Heart right ventricle (tissue), 16 donors: ENCODE measurements at regions not wholly inside any gene's neighbourhood (a gene's known extent, or its start where the extent isn't known, plus 50 kb on each side); places are given as distances from the start of the nearest gene placed in this dataset.

Experiments
- ATAC-seq, 8 donors: fragments of 200-7000 bp; cut with Tn5 transposase; one replicate each; pipeline ENCODE4 v1.9.1; 2020; ENCODE audit warnings: mild to moderate bottlenecking in 8 of 8, moderate library complexity in 8 of 8, moderate number of reproducible peaks in 1 of 8
- DNase-seq, 2 donors: peaks; one replicate each; pipeline ENCODE4 v3.0.0-alpha.2; 2020
- H3K27ac ChIP-seq, 10 donors: fragments of 200-600 bp; sonication (generic) in 2 of 10; one replicate each; pipeline versions ENCODE4 v1.5.0 to v1.8.0; 2020 to 2022; ENCODE audit warnings: mild to moderate bottlenecking in 3 of 10
- H3K27me3 ChIP-seq, 7 donors: fragments of 200-600 bp; one replicate each; pipeline ENCODE4 v1.8.0; 2021 to 2022; ENCODE audit warnings: mild to moderate bottlenecking in 2 of 7
- H3K36me3 ChIP-seq, 9 donors: fragments of 200-600 bp; sonication (generic) in 1 of 9; one replicate each; pipeline versions ENCODE4 v1.5.0 to v1.8.0; 2020 to 2022; ENCODE audit warnings: mild to moderate bottlenecking in 2 of 9
- H3K4me1 ChIP-seq, 9 donors: fragments of 200-600 bp; sonication (generic) in 1 of 9; one replicate each; pipeline versions ENCODE4 v1.5.0 to v1.8.0; 2020 to 2022; ENCODE audit warnings: mild to moderate bottlenecking in 4 of 9
- H3K4me3 ChIP-seq, 10 donors: fragments of 200-600 bp; sonication (generic) in 2 of 10; one replicate each; pipeline versions ENCODE4 v1.5.0 to v1.8.0; 2020 to 2022; ENCODE audit warnings: mild to moderate bottlenecking in 7 of 10, moderate library complexity in 2 of 10
- H3K9me3 ChIP-seq, 11 donors: fragments of 200-600 bp in 10 of 11; sonication (generic) in 2 of 11; one replicate each; pipeline versions ENCODE4 v1.5.0 to v1.8.0; 2013 to 2022; ENCODE audit warnings: mild to moderate bottlenecking in 2 of 11, control low read depth in 1 of 11, moderate library complexity in 1 of 11
- whole genome bisulfite sequencing, 2 donors: extraction: QIAGEN DNeasy Blood & Tissue Kit; methylation state at CpG; one replicate each; pipeline ENCODE4 v1.1.7; 2013; ENCODE audit warnings: inconsistent platforms in 1 of 2; 5-methylcytosine and 5-hydroxymethylcytosine counted together
- intact Hi-C, 10 donors: fragments of 100-400 bp; cut with DNase I; formaldehyde crosslinking; loops; one replicate each; pipeline versions ENCODE4 v1.11.1 to v1.14.2; 2022
- TF ChIP-seq, protein P1 (sequence below), 9 donors: fragments of 200-600 bp; sonication (generic) in 2 of 9; IDR thresholded peaks; one replicate each; pipeline versions ENCODE4 v1.5.0 to v1.8.0; 2021 to 2022; ENCODE audit warnings: antibody characterized with exemption in 9 of 9, mild to moderate bottlenecking in 5 of 9, moderate library complexity in 1 of 9
- donor health status: Arrhythmogenic right ventricular cardiomyopathy.
- donor health status: ischemic (EF 13 %, LVEDD 7.1; RV severe dilation, severe dysfunction).
- donor health status: healthy with polysubstance abuse.
- donor health status: DM: no; HTN: yes; CAD: no.
- donor health status: DM: no; HTN: no; CAD: no.
- donor health status: ischemic (EF 25% LVEDD 6.9; RV normal size, moderate dysfunction).
- donor health status: ischemic (EF 25% LVEDD 5.7; RV mildly dilated, moderate dysfunction).
- donor health status: healthy.
- donor health status: DM: yes; HTN: yes; CAD: no.
- donor health status: Ischemic cardiomyopathy.
- donor health status: ischemic (EF 35%, LVEDD 5.7; RV mildly dilated, moderate dysfunction).
- donor health status: nonischemic (EF 11% LVEDD 7.7; RV severe dilation, severe dysfunction).
- donor health status: DM: yes; HTN: yes; CAD: no.
- donor health status: PGD.
- donor health status: ischemic (EF 29% LVEDD 5.4; RV normal size, mild dysfunction).
- donor health status: nonischemic (EF 23%, LVEDD 6.1; RV moderate dilation, normal function).

DNA sequence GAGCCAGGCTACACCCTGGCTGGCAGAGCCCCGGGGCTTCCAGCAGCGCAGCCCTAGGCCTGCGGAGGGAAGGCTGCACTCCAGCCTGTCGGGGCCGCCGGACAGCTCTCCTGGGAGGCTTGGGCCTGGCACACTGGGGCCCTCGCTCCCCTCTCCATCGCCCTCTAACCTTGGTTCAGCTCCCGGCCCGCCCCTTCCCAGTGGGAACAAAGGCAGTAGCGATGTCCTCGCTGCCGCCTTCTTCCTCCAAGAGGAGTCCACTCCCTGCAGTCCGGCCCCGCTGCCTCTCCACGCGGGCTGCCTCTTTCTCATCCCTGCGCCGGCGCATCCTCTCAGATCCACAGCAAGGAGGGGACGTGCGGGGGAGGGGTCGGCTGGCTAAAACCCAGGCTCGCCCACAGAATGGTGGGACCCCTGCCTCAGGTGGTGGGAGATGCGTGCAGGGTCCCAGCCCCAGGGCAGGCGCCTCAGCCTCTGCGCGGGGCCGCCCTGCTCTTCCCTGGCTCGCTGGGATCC is 138.1 kb downstream of the TWIST2 start:
- intact Hi-C loops, result no loop called here

DNA sequence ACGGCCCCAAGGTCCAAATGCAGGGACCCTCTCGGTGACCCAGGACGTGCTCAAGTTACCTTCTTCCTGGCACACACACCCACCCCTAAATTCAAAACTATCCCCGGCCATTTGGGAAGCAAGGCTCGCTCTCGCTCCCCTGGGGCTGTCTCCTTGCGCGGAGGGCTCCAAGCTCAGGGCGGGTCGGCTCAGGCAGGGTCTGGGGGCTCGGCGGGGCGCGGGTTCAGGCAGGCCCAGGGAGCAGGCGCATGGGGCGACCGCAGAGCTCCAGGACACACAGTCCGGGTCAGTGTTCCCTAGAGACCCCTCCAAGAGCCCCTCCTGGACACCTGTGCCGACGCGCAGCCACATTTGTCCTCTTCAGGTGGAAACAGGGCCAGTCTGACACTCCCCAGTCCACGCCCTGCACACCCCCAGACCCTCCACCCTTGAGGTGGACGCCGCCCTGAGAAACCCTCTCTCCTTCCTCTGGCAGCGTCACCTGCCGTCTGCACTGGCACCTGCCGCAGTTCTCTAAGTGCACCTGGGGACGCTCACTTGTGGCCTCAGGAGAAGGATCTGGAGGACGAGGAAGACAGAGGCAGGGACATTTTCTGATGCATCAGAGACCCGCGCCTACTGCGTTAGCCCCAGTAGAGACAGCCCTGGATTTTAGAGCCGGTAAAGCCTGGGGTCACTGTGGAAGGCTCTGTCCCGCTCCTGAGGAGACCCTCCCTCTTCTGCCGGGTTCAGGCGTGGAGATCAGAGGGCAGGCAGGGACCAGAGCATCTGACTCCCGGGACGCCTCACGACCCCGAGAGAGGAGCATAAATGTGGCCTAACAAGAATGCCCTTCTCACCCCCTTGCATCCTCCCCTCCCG is 138.8 kb downstream of the TWIST2 start:
- Histone ChIP-seq H3K27ac (no peak overlapping the region), H3K27me3 (peaks cover 0 to 42% (median 20%) of the 10 kb centered on the region in 7 donors), H3K4me1 (no peaks in the 10 kb centered on the region), H3K9me3 (no peaks in the 10 kb centered on the region), H3K4me3 (no peak overlapping the region), H3K36me3 (no peaks in the 10 kb centered on the region)
- ATAC-seq (no peak), DNase-seq (no peak)
- intact Hi-C loops, result no loop called here
- 82 to 84% methylated on average over 41 of the region's 41 CpGs for WGBS, 2 donors
- TF ChIP-seq, protein P1, sequence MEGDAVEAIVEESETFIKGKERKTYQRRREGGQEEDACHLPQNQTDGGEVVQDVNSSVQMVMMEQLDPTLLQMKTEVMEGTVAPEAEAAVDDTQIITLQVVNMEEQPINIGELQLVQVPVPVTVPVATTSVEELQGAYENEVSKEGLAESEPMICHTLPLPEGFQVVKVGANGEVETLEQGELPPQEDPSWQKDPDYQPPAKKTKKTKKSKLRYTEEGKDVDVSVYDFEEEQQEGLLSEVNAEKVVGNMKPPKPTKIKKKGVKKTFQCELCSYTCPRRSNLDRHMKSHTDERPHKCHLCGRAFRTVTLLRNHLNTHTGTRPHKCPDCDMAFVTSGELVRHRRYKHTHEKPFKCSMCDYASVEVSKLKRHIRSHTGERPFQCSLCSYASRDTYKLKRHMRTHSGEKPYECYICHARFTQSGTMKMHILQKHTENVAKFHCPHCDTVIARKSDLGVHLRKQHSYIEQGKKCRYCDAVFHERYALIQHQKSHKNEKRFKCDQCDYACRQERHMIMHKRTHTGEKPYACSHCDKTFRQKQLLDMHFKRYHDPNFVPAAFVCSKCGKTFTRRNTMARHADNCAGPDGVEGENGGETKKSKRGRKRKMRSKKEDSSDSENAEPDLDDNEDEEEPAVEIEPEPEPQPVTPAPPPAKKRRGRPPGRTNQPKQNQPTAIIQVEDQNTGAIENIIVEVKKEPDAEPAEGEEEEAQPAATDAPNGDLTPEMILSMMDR (IDR thresholded peaks at IDR 0.05), result no peak

More for the DNA sequence above, 138.1 kb downstream of the TWIST2 start:
- Histone ChIP-seq H3K9me3 (no peaks in the 10 kb centered on the region), H3K27me3 (peaks cover 0 to 37% (median 20%) of the 10 kb centered on the region in 7 donors), H3K36me3 (no peaks in the 10 kb centered on the region), H3K4me3 (no peak overlapping the region), H3K4me1 (no peaks in the 10 kb centered on the region), H3K27ac (no peak overlapping the region)
- TF ChIP-seq, protein P1 (IDR thresholded peaks at IDR 0.05), result no peak
- ATAC-seq (peak in 1 of 8 donors; percentile 30), DNase-seq (no peak)
- 62 to 69% methylated on average over 29 to 30 of the region's 30 CpGs for WGBS, 2 donors

DNA sequence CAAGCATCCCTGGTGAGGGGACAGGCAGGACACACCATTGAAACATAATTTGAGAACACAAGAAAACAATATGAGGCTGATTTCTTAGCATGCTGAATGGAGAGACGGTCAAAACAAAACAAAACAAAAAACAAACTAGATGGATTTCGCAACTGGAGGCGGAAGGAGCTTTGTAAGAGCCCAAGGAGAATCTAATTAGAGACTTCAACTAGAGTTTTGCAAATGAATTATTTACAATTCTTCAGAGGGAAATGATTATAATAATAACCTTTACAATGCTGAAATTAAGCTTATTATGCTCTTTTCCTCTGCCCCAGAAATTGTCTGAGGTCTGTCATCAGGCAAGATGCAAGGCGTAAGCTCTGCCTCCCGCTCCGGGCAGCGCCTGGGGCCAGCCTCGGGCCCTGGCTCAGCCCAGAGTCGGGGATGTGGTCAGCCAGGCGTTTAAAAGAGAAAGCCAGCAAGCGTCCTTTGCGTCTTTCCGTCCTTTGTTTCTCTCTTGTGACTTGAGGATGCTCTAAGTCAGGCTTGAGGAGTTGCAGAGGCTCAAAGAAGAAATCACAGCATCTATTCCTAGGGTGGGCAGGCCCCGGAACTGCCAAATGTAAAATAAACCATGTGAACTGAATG is 139.6 kb downstream of the TWIST2 start:
- no peak for DNase-seq
- no peaks in the 10 kb centered on the region for H3K4me1 ChIP-seq
- 86 to 89% methylated on average over 14 of the region's 14 CpGs for WGBS, 2 donors
- no peak for ATAC-seq
- peaks cover 0 to 47% (median 25%) of the 10 kb centered on the region in 7 donors for H3K27me3 ChIP-seq
- H3K36me3 ChIP-seq, result no peaks in the 10 kb centered on the region
- H3K27ac ChIP-seq, result no peak overlapping the region
- TF ChIP-seq, protein P1 (IDR thresholded peaks at IDR 0.05), result no peak
- intact Hi-C loops, result no loop called here
- H3K9me3 ChIP-seq, result no peaks in the 10 kb centered on the region
- no peak overlapping the region for H3K4me3 ChIP-seq

DNA sequence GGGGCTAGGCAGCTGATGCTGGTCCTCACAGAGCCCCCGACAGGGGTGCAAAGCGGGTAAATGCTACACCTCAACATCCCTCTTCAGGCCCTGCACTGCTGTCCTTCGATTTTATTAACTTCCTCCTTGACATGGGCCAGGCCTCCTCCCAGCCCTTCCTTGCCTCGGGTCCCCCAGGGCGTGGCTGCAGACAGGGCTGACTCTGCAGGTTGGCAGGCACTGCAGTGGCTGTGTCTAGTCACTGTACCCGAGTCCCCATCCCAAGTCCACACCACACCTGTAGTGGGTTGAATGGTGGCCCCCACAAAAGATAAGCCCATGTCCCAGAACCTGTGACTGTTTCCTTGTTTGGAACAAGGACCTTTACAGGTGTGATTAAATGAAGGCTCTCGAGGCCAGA is 140.2 kb downstream of the TWIST2 start:
- H3K4me1 ChIP-seq, result no peaks in the 10 kb centered on the region
- H3K36me3 ChIP-seq, result no peaks in the 10 kb centered on the region
- peaks cover 0 to 47% (median 27%) of the 10 kb centered on the region in 7 donors for H3K27me3 ChIP-seq
- H3K9me3 ChIP-seq, result no peaks in the 10 kb centered on the region
- no peak overlapping the region for H3K27ac ChIP-seq
- WGBS, 2 donors, result 58 to 76% methylated on average over 7 of the region's 7 CpGs
- H3K4me3 ChIP-seq, result no peak overlapping the region
- TF ChIP-seq, protein P1 (IDR thresholded peaks at IDR 0.05), result no peak
- intact Hi-C loops, result no loop called here
- DNase-seq (no peak), ATAC-seq (no peak)
